Panc1 (cell line): ENCODE measurements at regions not wholly inside any gene's neighbourhood (a gene's known extent, or its start where the extent isn't known, plus 50 kb on each side); places are given as distances from the start of the nearest gene placed in this dataset.

Source experiments
- ATAC-seq: fragments of 200-7000 bp; cut with Tn5 transposase; 2 replicates; pipeline ENCODE4 v1.9.1; 2020; ENCODE audit warnings: mild to moderate bottlenecking, moderate library complexity
- BruUV-seq: library from RNA; stranded (reverse); fragments of 400-500 nt; replicated peaks from 2 replicates; lab custom pipeline; 2021; lab: Mats Ljungman, UMichigan
- CTCF ChIA-PET: fragments of 300-600 bp; sonication (Branson Sonifier 250); formaldehyde crosslinking; loops from one replicate; lab custom pipeline; 2022; ENCODE audit warnings: antibody characterized with exemption; lab: Charles Lee
- POLR2A ChIA-PET: fragments of 300-600 bp; sonication (Branson Sonifier 250); formaldehyde crosslinking; loops from one replicate; lab custom pipeline; 2022; ENCODE audit warnings: antibody characterized with exemption; lab: Charles Lee
- DNase-seq: peaks from one replicate; pipeline ENCODE4 v3.0.0-alpha.2; 2010; ENCODE audit warnings: low read depth, low spot score
- H3K27ac ChIP-seq: 2 replicates; pipeline ENCODE4 v1.5.1; 2011; ENCODE audit warnings: mild to moderate bottlenecking, low read length, inconsistent platforms
- H3K27me3 ChIP-seq: fragments of 200-500 bp; sonication (Bioruptor generic); 2 replicates; pipeline ENCODE4 v1.6.0; 2014; ENCODE audit warnings: low read length, inconsistent platforms; ENCODE audit not compliant: control insufficient read depth, insufficient read depth
- H3K36me3 ChIP-seq: fragments of 200-500 bp; sonication (Bioruptor generic); 2 replicates; pipeline ENCODE4 v1.5.1; 2014; ENCODE audit warnings: inconsistent platforms, mild to moderate bottlenecking, low read length, moderate library complexity; ENCODE audit not compliant: control insufficient read depth, insufficient read depth
- H3K4me1 ChIP-seq: 2 replicates; pipeline ENCODE4 v1.5.1; 2011; ENCODE audit warnings: inconsistent platforms, mild to moderate bottlenecking, low read length, moderate library complexity; ENCODE audit not compliant: control insufficient read depth, insufficient read depth
- H3K4me3 ChIP-seq, 2 experiments: 2 replicates each; pipeline ENCODE4 v1.5.1; 2011 to 2012; ENCODE audit warnings: low read depth in 2 of 2, low read length in 2 of 2, mild to moderate bottlenecking in 2 of 2, inconsistent platforms in 1 of 2, moderate library complexity in 1 of 2
- H3K9me3 ChIP-seq: fragments of 200-500 bp; sonication (Bioruptor generic); 2 replicates; pipeline ENCODE4 v1.5.1; 2014; ENCODE audit warnings: low read depth, mild to moderate bottlenecking, inconsistent platforms, low read length, moderate library complexity; ENCODE audit not compliant: control insufficient read depth, insufficient read depth
- POLR2AphosphoS5 ChIP-seq: IDR thresholded peaks from 2 replicates; pipeline ENCODE4 v1.6.1; 2012; ENCODE audit warnings: mild to moderate bottlenecking, low read depth, low read length, moderate library complexity
- REST ChIP-seq, 2 experiments: IDR thresholded peaks; 2 replicates each; pipeline ENCODE4 v1.6.1; 2011 to 2012; ENCODE audit warnings: low read depth in 2 of 2, control low read depth in 1 of 2, low read length in 1 of 2, mild to moderate bottlenecking in 1 of 2, moderate library complexity in 1 of 2; ENCODE audit not compliant: insufficient read depth in 1 of 2
- SIN3A ChIP-seq: IDR thresholded peaks from 2 replicates; pipeline ENCODE4 v1.6.1; 2012; ENCODE audit warnings: low read depth, mild to moderate bottlenecking, low read length, moderate library complexity, borderline replicate concordance; ENCODE audit not compliant: insufficient read depth
- TCF7L2 ChIP-seq: IDR thresholded peaks from 2 replicates; pipeline ENCODE4 v1.6.1; 2011; ENCODE audit warnings: mild to moderate bottlenecking, low read depth, low read length, inconsistent platforms
- in situ Hi-C: cut with HindIII; loops from 2 replicates; pipeline ENCODE4 v1.10.0; 2016; ENCODE audit warnings: low sequenced_read_pairs, low pct_unique_long_range_greater_than_20kb
- intact Hi-C: fragments of 100-400 bp; cut with micrococcal nuclease; formaldehyde crosslinking; loops from one replicate; pipeline ENCODE4 v1.10.0; 2022; ENCODE audit not compliant: unreplicated experiment
- TF ChIP-seq, protein P1 (sequence below): fragments of 450-650 bp; IDR thresholded peaks from 2 replicates; pipeline ENCODE4 v1.5.1; 2017; ENCODE audit warnings: mild to moderate bottlenecking

- ATAC-seq = no peak
- no peaks in the 10 kb centered on the region for H3K36me3 ChIP-seq
- no peak overlapping the region for H3K4me3 ChIP-seq
- H3K27ac ChIP-seq = no peak overlapping the region
- no peaks in the 10 kb centered on the region for H3K9me3 ChIP-seq
- peaks cover 4% of the 10 kb centered on the region; the same call in 1 of the 2 replicates for H3K27me3 ChIP-seq
- TF ChIP-seq POLR2AphosphoS5 = no peak
- TF ChIP-seq SIN3A = no peak
- no peak for TF ChIP-seq TCF7L2
- TF ChIP-seq, protein P1, sequence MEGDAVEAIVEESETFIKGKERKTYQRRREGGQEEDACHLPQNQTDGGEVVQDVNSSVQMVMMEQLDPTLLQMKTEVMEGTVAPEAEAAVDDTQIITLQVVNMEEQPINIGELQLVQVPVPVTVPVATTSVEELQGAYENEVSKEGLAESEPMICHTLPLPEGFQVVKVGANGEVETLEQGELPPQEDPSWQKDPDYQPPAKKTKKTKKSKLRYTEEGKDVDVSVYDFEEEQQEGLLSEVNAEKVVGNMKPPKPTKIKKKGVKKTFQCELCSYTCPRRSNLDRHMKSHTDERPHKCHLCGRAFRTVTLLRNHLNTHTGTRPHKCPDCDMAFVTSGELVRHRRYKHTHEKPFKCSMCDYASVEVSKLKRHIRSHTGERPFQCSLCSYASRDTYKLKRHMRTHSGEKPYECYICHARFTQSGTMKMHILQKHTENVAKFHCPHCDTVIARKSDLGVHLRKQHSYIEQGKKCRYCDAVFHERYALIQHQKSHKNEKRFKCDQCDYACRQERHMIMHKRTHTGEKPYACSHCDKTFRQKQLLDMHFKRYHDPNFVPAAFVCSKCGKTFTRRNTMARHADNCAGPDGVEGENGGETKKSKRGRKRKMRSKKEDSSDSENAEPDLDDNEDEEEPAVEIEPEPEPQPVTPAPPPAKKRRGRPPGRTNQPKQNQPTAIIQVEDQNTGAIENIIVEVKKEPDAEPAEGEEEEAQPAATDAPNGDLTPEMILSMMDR = no peak
- no peak for TF ChIP-seq REST (IDR thresholded peaks at IDR 0.05; ENCODE audit: insufficient read depth in 1 of 2, low read depth in 2 of 2, low read length in 1 of 2)
- intact Hi-C loops (no loop called here), in situ Hi-C loops (no loop called here)
- DNase-seq = no peak
- ChIA-PET POLR2A (no interaction called here), CTCF (no interaction called here)
- no TSS peak for BruUV-seq
- H3K4me1 ChIP-seq = no peaks in the 10 kb centered on the region
Measured at GRCh38 chr6:40778918-40779317, 191.8 kb upstream of the LRFN2 start.

DNA sequence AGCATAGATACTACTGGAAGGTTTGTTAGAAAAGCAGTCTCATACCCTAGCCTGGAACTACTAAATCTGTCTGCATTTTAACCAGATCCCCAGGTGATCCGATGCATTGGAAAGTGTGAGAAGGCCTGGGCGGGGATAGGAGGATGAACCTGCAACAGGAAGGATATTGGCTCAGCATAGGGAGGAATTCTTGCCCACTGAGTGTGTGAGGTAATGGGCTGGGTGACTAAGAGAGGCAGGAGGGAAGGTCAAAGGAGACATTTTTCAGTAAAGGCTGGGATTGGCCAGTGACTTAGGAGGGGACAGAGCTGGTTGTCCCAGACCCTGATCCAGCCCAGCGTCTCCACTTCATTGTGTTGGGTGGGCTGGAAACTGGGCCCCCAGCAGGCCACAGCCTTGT lies 191.0 kb upstream of the LRFN2 start:
- no TSS peak for BruUV-seq
- CTCF ChIA-PET = no interaction called here

More for the DNA sequence above, 191.0 kb upstream of the LRFN2 start:
- POLR2A ChIA-PET = no interaction called here
- no peaks in the 10 kb centered on the region for H3K36me3 ChIP-seq
- TF ChIP-seq POLR2AphosphoS5 = no peak
- TF ChIP-seq SIN3A = no peak
- TF ChIP-seq REST (IDR thresholded peaks at IDR 0.05; ENCODE audit: insufficient read depth in 1 of 2, low read depth in 2 of 2, low read length in 1 of 2) = no peak
- no peak for TF ChIP-seq TCF7L2
- TF ChIP-seq, protein P1 = no peak
- no peak overlapping the region for H3K27ac ChIP-seq
- no peak for ATAC-seq
- in situ Hi-C loops (no loop called here), intact Hi-C loops (no loop called here)
- no peaks in the 10 kb centered on the region for H3K9me3 ChIP-seq
- no peak for DNase-seq
- no peak overlapping the region for H3K4me3 ChIP-seq
- peaks cover 4% of the 10 kb centered on the region; the same call in 1 of the 2 replicates for H3K27me3 ChIP-seq
- H3K4me1 ChIP-seq = no peaks in the 10 kb centered on the region
